ENCODE measurements at regions not wholly inside any gene's neighbourhood (a gene's known extent, or its start where the extent isn't known, plus 50 kb on each side); places are given as distances from the start of the nearest gene placed in this dataset.

- TF ChIP-seq CTCF (conservative IDR thresholded peaks at IDR 0.05 in 1 of 2, IDR thresholded peaks at IDR 0.05 in 1 of 2; ENCODE audit: extremely low read depth in 1 of 2, insufficient read depth in 1 of 2, low read depth in 1 of 2, low read length in 2 of 2) (no peak), EZH2 (IDR thresholded peaks at IDR 0.05; ENCODE audit: borderline replicate concordance, low read length) (no peak)
Measured at GRCh38 chr1:192100686-192101468, 57.4 kb upstream of the RGS18 start.

Data from mammary epithelial cell (primary cell).